ENCODE measurements at regions not wholly inside any gene's neighbourhood (a gene's known extent, or its start where the extent isn't known, plus 50 kb on each side); places are given as distances from the start of the nearest gene placed in this dataset.

- peak overlapping the region; percentile 18 for H3K9ac ChIP-seq (ENCODE audit: low read length)
- no peaks in the 10 kb centered on the region for H3K36me3 ChIP-seq (ENCODE audit: control insufficient read depth, insufficient read depth, low read length)
- H3K4me3 ChIP-seq (ENCODE audit: low read length): no peak overlapping the region
- H3K9me3 ChIP-seq (ENCODE audit: control insufficient read depth, low read length): no peaks in the 10 kb centered on the region
- peaks cover 23% of the 10 kb centered on the region for H3K4me1 ChIP-seq (ENCODE audit: control insufficient read depth, insufficient read depth, low read length)
- H3K27me3 ChIP-seq (ENCODE audit: control insufficient read depth, insufficient read depth, low read length): peaks cover 20% of the 10 kb centered on the region
Observed at GRCh38 chr13:40193286-40194223, 472.9 kb downstream of the FOXO1 start.

- Histone ChIP-seq H3K36me3 (ENCODE audit: control insufficient read depth, insufficient read depth, low read length) (no peaks in the 10 kb centered on the region), H3K4me3 (ENCODE audit: low read length) (no peak overlapping the region), H3K27me3 (ENCODE audit: control insufficient read depth, insufficient read depth, low read length) (peaks cover 20% of the 10 kb centered on the region), H3K9me3 (ENCODE audit: control insufficient read depth, low read length) (no peaks in the 10 kb centered on the region), H3K4me1 (ENCODE audit: control insufficient read depth, insufficient read depth, low read length) (peaks cover 23% of the 10 kb centered on the region), H3K9ac (ENCODE audit: low read length) (no peak overlapping the region)
Observed at GRCh38 chr13:40194224-40194806, 472.1 kb downstream of the FOXO1 start.

- no peaks in the 10 kb centered on the region for H3K36me3 ChIP-seq (ENCODE audit: control insufficient read depth, insufficient read depth, low read length)
- peaks cover 12% of the 10 kb centered on the region for H3K27me3 ChIP-seq (ENCODE audit: control insufficient read depth, insufficient read depth, low read length)
- no peak overlapping the region for H3K9ac ChIP-seq (ENCODE audit: low read length)
- H3K4me3 ChIP-seq (ENCODE audit: low read length): no peak overlapping the region
- H3K9me3 ChIP-seq (ENCODE audit: control insufficient read depth, low read length): no peaks in the 10 kb centered on the region
- no peaks in the 10 kb centered on the region for H3K4me1 ChIP-seq (ENCODE audit: control insufficient read depth, insufficient read depth, low read length)
Observed at GRCh38 chr13:40197049-40197448, 469.4 kb downstream of the FOXO1 start.

GRCh38 chr13:40197936-40198595, 468.4 kb downstream of the FOXO1 start:
- no peak overlapping the region for H3K9ac ChIP-seq (ENCODE audit: low read length)
- no peak overlapping the region for H3K4me3 ChIP-seq (ENCODE audit: low read length)
- peaks cover 12% of the 10 kb centered on the region for H3K27me3 ChIP-seq (ENCODE audit: control insufficient read depth, insufficient read depth, low read length)
- H3K36me3 ChIP-seq (ENCODE audit: control insufficient read depth, insufficient read depth, low read length): no peaks in the 10 kb centered on the region
- no peaks in the 10 kb centered on the region for H3K9me3 ChIP-seq (ENCODE audit: control insufficient read depth, low read length)
- no peaks in the 10 kb centered on the region for H3K4me1 ChIP-seq (ENCODE audit: control insufficient read depth, insufficient read depth, low read length)

- H3K4me1 ChIP-seq (ENCODE audit: control insufficient read depth, insufficient read depth, low read length): peaks cover 2% of the 10 kb centered on the region
- no peaks in the 10 kb centered on the region for H3K36me3 ChIP-seq (ENCODE audit: control insufficient read depth, insufficient read depth, low read length)
- no peaks in the 10 kb centered on the region for H3K27me3 ChIP-seq (ENCODE audit: control insufficient read depth, insufficient read depth, low read length)
- no peak overlapping the region for H3K9ac ChIP-seq (ENCODE audit: low read length)
- H3K9me3 ChIP-seq (ENCODE audit: control insufficient read depth, low read length): no peaks in the 10 kb centered on the region
- no peak overlapping the region for H3K4me3 ChIP-seq (ENCODE audit: low read length)
Observed at GRCh38 chr13:40200273-40200978, 466.0 kb downstream of the FOXO1 start.

- Histone ChIP-seq H3K9ac (ENCODE audit: low read length) (no peak overlapping the region), H3K9me3 (ENCODE audit: control insufficient read depth, low read length) (no peaks in the 10 kb centered on the region), H3K4me1 (ENCODE audit: control insufficient read depth, insufficient read depth, low read length) (peaks cover 22% of the 10 kb centered on the region), H3K36me3 (ENCODE audit: control insufficient read depth, insufficient read depth, low read length) (no peaks in the 10 kb centered on the region), H3K4me3 (ENCODE audit: low read length) (no peak overlapping the region), H3K27me3 (ENCODE audit: control insufficient read depth, insufficient read depth, low read length) (no peaks in the 10 kb centered on the region)
Observed at GRCh38 chr13:40204246-40204645, 462.2 kb downstream of the FOXO1 start.

GRCh38 chr13:40205771-40206240, 460.6 kb downstream of the FOXO1 start:
- peaks cover 22% of the 10 kb centered on the region for H3K4me1 ChIP-seq (ENCODE audit: control insufficient read depth, insufficient read depth, low read length)
- no peaks in the 10 kb centered on the region for H3K9me3 ChIP-seq (ENCODE audit: control insufficient read depth, low read length)
- H3K9ac ChIP-seq (ENCODE audit: low read length): peak overlapping the region; percentile 48
- no peaks in the 10 kb centered on the region for H3K27me3 ChIP-seq (ENCODE audit: control insufficient read depth, insufficient read depth, low read length)
- H3K36me3 ChIP-seq (ENCODE audit: control insufficient read depth, insufficient read depth, low read length): no peaks in the 10 kb centered on the region
- H3K4me3 ChIP-seq (ENCODE audit: low read length): no peak overlapping the region

- no peaks in the 10 kb centered on the region for H3K36me3 ChIP-seq (ENCODE audit: control insufficient read depth, insufficient read depth, low read length)
- H3K4me1 ChIP-seq (ENCODE audit: control insufficient read depth, insufficient read depth, low read length): peaks cover 22% of the 10 kb centered on the region
- no peaks in the 10 kb centered on the region for H3K9me3 ChIP-seq (ENCODE audit: control insufficient read depth, low read length)
- H3K27me3 ChIP-seq (ENCODE audit: control insufficient read depth, insufficient read depth, low read length): no peaks in the 10 kb centered on the region
- H3K4me3 ChIP-seq (ENCODE audit: low read length): no peak overlapping the region
- H3K9ac ChIP-seq (ENCODE audit: low read length): peak overlapping the region; percentile 48
Observed at GRCh38 chr13:40206241-40207000, 460.0 kb downstream of the FOXO1 start.

GRCh38 chr13:40207001-40207478, 459.4 kb downstream of the FOXO1 start:
- no peak overlapping the region for H3K4me3 ChIP-seq (ENCODE audit: low read length)
- no peaks in the 10 kb centered on the region for H3K27me3 ChIP-seq (ENCODE audit: control insufficient read depth, insufficient read depth, low read length)
- no peaks in the 10 kb centered on the region for H3K36me3 ChIP-seq (ENCODE audit: control insufficient read depth, insufficient read depth, low read length)
- H3K9ac ChIP-seq (ENCODE audit: low read length): no peak overlapping the region
- H3K4me1 ChIP-seq (ENCODE audit: control insufficient read depth, insufficient read depth, low read length): peaks cover 22% of the 10 kb centered on the region
- no peaks in the 10 kb centered on the region for H3K9me3 ChIP-seq (ENCODE audit: control insufficient read depth, low read length)

GRCh38 chr13:40208517-40208916, 457.9 kb downstream of the FOXO1 start:
- Histone ChIP-seq H3K4me1 (ENCODE audit: control insufficient read depth, insufficient read depth, low read length) (peaks cover 22% of the 10 kb centered on the region), H3K36me3 (ENCODE audit: control insufficient read depth, insufficient read depth, low read length) (no peaks in the 10 kb centered on the region), H3K27me3 (ENCODE audit: control insufficient read depth, insufficient read depth, low read length) (no peaks in the 10 kb centered on the region), H3K9ac (ENCODE audit: low read length) (no peak overlapping the region), H3K9me3 (ENCODE audit: control insufficient read depth, low read length) (no peaks in the 10 kb centered on the region), H3K4me3 (ENCODE audit: low read length) (no peak overlapping the region)
